Tibial artery (tissue), 4 donors: ENCODE measurements at regions not wholly inside any gene's neighbourhood (a gene's known extent, or its start where the extent isn't known, plus 50 kb on each side); places are given as distances from the start of the nearest gene placed in this dataset.

Experiments used
- DNase-seq, 2 donors: peaks; one replicate each; pipeline ENCODE4 v3.0.0-alpha.2; 2019
- H3K27ac ChIP-seq, 2 donors: fragments of 200-600 bp; sonication (generic) in 1 of 2; 1 replicate in 1 of 2; 2 replicates in 1 of 2; pipeline ENCODE4 v1.5.1; 2018 to 2019; ENCODE audit warnings: mild to moderate bottlenecking in 1 of 2
- H3K27me3 ChIP-seq, 2 donors: fragments of 200-600 bp; sonication (generic) in 1 of 2; one replicate each; pipeline versions ENCODE4 v1.5.1 to v1.6.0; 2016 to 2019
- H3K36me3 ChIP-seq, 3 donors: fragments of 200-600 bp; sonication (generic) in 2 of 3; one replicate each; pipeline ENCODE4 v1.5.1; 2016 to 2019; ENCODE audit warnings: mild to moderate bottlenecking in 2 of 3
- H3K4me1 ChIP-seq, 4 donors: fragments of 200-600 bp; sonication (generic) in 2 of 4; 1 replicate in 3 of 4; 2 replicates in 1 of 4; pipeline ENCODE4 v1.5.1; 2016 to 2019
- H3K4me3 ChIP-seq, 2 donors: fragments of 200-600 bp; sonication (generic) in 1 of 2; 1 replicate in 1 of 2; 2 replicates in 1 of 2; pipeline ENCODE4 v1.5.1; 2018 to 2019; ENCODE audit warnings: mild to moderate bottlenecking in 2 of 2
- H3K9me3 ChIP-seq, 3 donors: fragments of 200-600 bp; sonication (generic) in 1 of 3; one replicate each; pipeline ENCODE4 v1.5.1; 2016 to 2019
- CTCF ChIP-seq, 2 experiments: fragments of 200-600 bp in 1 of 2; fragments of 450-650 bp in 1 of 2; IDR thresholded peaks; one replicate each; pipeline ENCODE4 v1.5.1; 2017 to 2019; ENCODE audit warnings: antibody characterized with exemption in 2 of 2, mild to moderate bottlenecking in 1 of 2, moderate library complexity in 1 of 2
- intact Hi-C: fragments of 100-400 bp; cut with DNase I; formaldehyde crosslinking; loops from one replicate; pipeline ENCODE4 v1.15.0; 2023; ENCODE audit warnings: low total_unique reads

GRCh38 chr7:19302731-19303130 lies 157.5 kb upstream of the FERD3L start:
- H3K27me3 ChIP-seq: no peaks in the 10 kb centered on the region
- TF ChIP-seq CTCF (IDR thresholded peaks at IDR 0.05): no peak
- intact Hi-C loops: no loop called here
- H3K4me1 ChIP-seq: no peaks in the 10 kb centered on the region
- H3K9me3 ChIP-seq: no peaks in the 10 kb centered on the region
- no peak overlapping the region for H3K27ac ChIP-seq
- no peak for DNase-seq
- no peaks in the 10 kb centered on the region for H3K36me3 ChIP-seq
- H3K4me3 ChIP-seq: no peak overlapping the region

GRCh38 chr7:19296617-19297016 lies 151.4 kb upstream of the FERD3L start:
- intact Hi-C loops: no loop called here
- no peak overlapping the region for H3K4me3 ChIP-seq
- H3K9me3 ChIP-seq: no peaks in the 10 kb centered on the region
- no peaks in the 10 kb centered on the region for H3K36me3 ChIP-seq
- H3K4me1 ChIP-seq: peaks cover 0 to 21% (median 5%) of the 10 kb centered on the region in 4 donors
- DNase-seq: no peak
- TF ChIP-seq CTCF (IDR thresholded peaks at IDR 0.05): no peak
- H3K27ac ChIP-seq: no peak overlapping the region
- H3K27me3 ChIP-seq: no peaks in the 10 kb centered on the region

- DNase-seq: no peak
- TF ChIP-seq CTCF (IDR thresholded peaks at IDR 0.05): no peak
- Histone ChIP-seq H3K4me3 (no peak overlapping the region), H3K9me3 (no peaks in the 10 kb centered on the region), H3K27me3 (no peaks in the 10 kb centered on the region), H3K36me3 (no peaks in the 10 kb centered on the region), H3K4me1 (peaks cover 0 to 21% (median 5%) of the 10 kb centered on the region in 4 donors), H3K27ac (no peak overlapping the region)
- intact Hi-C loops: no loop called here
Observed at GRCh38 chr7:19295376-19295775, 150.2 kb upstream of the FERD3L start.

- Histone ChIP-seq H3K27me3 (no peaks in the 10 kb centered on the region), H3K4me3 (no peak overlapping the region), H3K27ac (no peak overlapping the region), H3K9me3 (no peaks in the 10 kb centered on the region), H3K36me3 (no peaks in the 10 kb centered on the region), H3K4me1 (peaks cover 0 to 21% (median 5%) of the 10 kb centered on the region in 4 donors)
- intact Hi-C loops: no loop called here
- no peak for TF ChIP-seq CTCF (IDR thresholded peaks at IDR 0.05)
- DNase-seq: no peak
Observed at GRCh38 chr7:19294619-19295018, 149.4 kb upstream of the FERD3L start.

- no peak for DNase-seq
- intact Hi-C loops: no loop called here
- Histone ChIP-seq H3K9me3 (no peaks in the 10 kb centered on the region), H3K4me3 (no peak overlapping the region), H3K27me3 (no peaks in the 10 kb centered on the region), H3K27ac (no peak overlapping the region), H3K4me1 (peaks cover 0 to 21% (median 5%) of the 10 kb centered on the region in 4 donors), H3K36me3 (no peaks in the 10 kb centered on the region)
- TF ChIP-seq CTCF (IDR thresholded peaks at IDR 0.05): no peak
Observed at GRCh38 chr7:19293431-19293830, 148.2 kb upstream of the FERD3L start.

GRCh38 chr7:19290968-19291367 lies 145.7 kb upstream of the FERD3L start:
- Histone ChIP-seq H3K4me1 (peaks cover 0 to 21% (median 5%) of the 10 kb centered on the region in 4 donors), H3K4me3 (no peak overlapping the region), H3K27me3 (no peaks in the 10 kb centered on the region), H3K36me3 (no peaks in the 10 kb centered on the region), H3K27ac (no peak overlapping the region), H3K9me3 (no peaks in the 10 kb centered on the region)
- no peak for TF ChIP-seq CTCF (IDR thresholded peaks at IDR 0.05)
- intact Hi-C loops: no loop called here
- DNase-seq: no peak
